ENCODE measurements at regions not wholly inside any gene's neighbourhood (a gene's known extent, or its start where the extent isn't known, plus 50 kb on each side); places are given as distances from the start of the nearest gene placed in this dataset.

GRCh38 chr3:103589770-103590169 lies 1155.0 kb downstream of the ZPLD1 start:
- Mint-ChIP-seq H3K36me3 (peaks cover 7% of the 10 kb centered on the region), H3K4me3 (no peak overlapping the region), H3K4me1 (no peaks in the 10 kb centered on the region), H3K27me3 (ENCODE audit: low read depth in 2 of 2) (no peaks in the 10 kb centered on the region), H3K27ac (no peak overlapping the region), H3K9me3 (peaks cover 9 to 14% of the 10 kb centered on the region in 2 donors)
- no peaks in the 10 kb centered on the region for H3K9me3 ChIP-seq (ENCODE audit: control insufficient read depth, insufficient read depth, low read length)
- WGBS (ENCODE audit: insufficient coverage) = 100% methylated on average over 2 of the region's 2 CpGs
- ATAC-seq (no peak), DNase-seq (no peak)
- no peak for TF ChIP-seq CTCF (IDR thresholded peaks at IDR 0.05)
- no peaks in the 10 kb centered on the region for H3K4me1 ChIP-seq (ENCODE audit: control insufficient read depth, insufficient read depth, low read length)
- no peaks in the 10 kb centered on the region for H3K27me3 ChIP-seq (ENCODE audit: control insufficient read depth, insufficient read depth, low read length)
- H3K36me3 ChIP-seq (ENCODE audit: control insufficient read depth, insufficient read depth, low read length) = no peaks in the 10 kb centered on the region
- no peak overlapping the region for H3K27ac ChIP-seq (ENCODE audit: low read length)
- H3K4me3 ChIP-seq (ENCODE audit: low read length) = no peak overlapping the region
- intact Hi-C loops (cut with micrococcal nuclease) = no loop called here

GRCh38 chr3:103600844-103601243 lies 1166.0 kb downstream of the ZPLD1 start:
- Mint-ChIP-seq H3K4me3 (no peak overlapping the region), H3K4me1 (no peaks in the 10 kb centered on the region), H3K27ac (no peak overlapping the region), H3K9me3 (peaks cover 6 to 9% of the 10 kb centered on the region in 2 donors), H3K36me3 (no peaks in the 10 kb centered on the region), H3K27me3 (ENCODE audit: low read depth in 2 of 2) (no peaks in the 10 kb centered on the region)
- Histone ChIP-seq H3K27me3 (ENCODE audit: control insufficient read depth, insufficient read depth, low read length) (no peaks in the 10 kb centered on the region), H3K4me1 (ENCODE audit: control insufficient read depth, insufficient read depth, low read length) (no peaks in the 10 kb centered on the region), H3K27ac (ENCODE audit: low read length) (no peak overlapping the region), H3K9me3 (ENCODE audit: control insufficient read depth, insufficient read depth, low read length) (no peaks in the 10 kb centered on the region), H3K4me3 (ENCODE audit: low read length) (no peak overlapping the region), H3K36me3 (ENCODE audit: control insufficient read depth, insufficient read depth, low read length) (no peaks in the 10 kb centered on the region)
- 67% methylated on average over 1 of the region's 1 CpG for WGBS (ENCODE audit: insufficient coverage)
- intact Hi-C loops (cut with micrococcal nuclease) = no loop called here
- ATAC-seq (no peak), DNase-seq (no peak)
- no peak for TF ChIP-seq CTCF (IDR thresholded peaks at IDR 0.05)

GRCh38 chr3:103601666-103602065 lies 1166.9 kb downstream of the ZPLD1 start:
- Histone ChIP-seq H3K27me3 (ENCODE audit: control insufficient read depth, insufficient read depth, low read length) (no peaks in the 10 kb centered on the region), H3K27ac (ENCODE audit: low read length) (no peak overlapping the region), H3K36me3 (ENCODE audit: control insufficient read depth, insufficient read depth, low read length) (no peaks in the 10 kb centered on the region), H3K9me3 (ENCODE audit: control insufficient read depth, insufficient read depth, low read length) (no peaks in the 10 kb centered on the region), H3K4me3 (ENCODE audit: low read length) (no peak overlapping the region), H3K4me1 (ENCODE audit: control insufficient read depth, insufficient read depth, low read length) (no peaks in the 10 kb centered on the region)
- ATAC-seq (no peak), DNase-seq (no peak)
- Mint-ChIP-seq H3K36me3 (no peaks in the 10 kb centered on the region), H3K4me1 (no peaks in the 10 kb centered on the region), H3K4me3 (no peak overlapping the region), H3K9me3 (peaks cover 3 to 12% of the 10 kb centered on the region in 2 donors), H3K27ac (no peak overlapping the region), H3K27me3 (ENCODE audit: low read depth in 2 of 2) (no peaks in the 10 kb centered on the region)
- no peak for TF ChIP-seq CTCF (IDR thresholded peaks at IDR 0.05)
- WGBS (ENCODE audit: insufficient coverage) = 38% methylated on average over 1 of the region's 1 CpG
- intact Hi-C loops (cut with micrococcal nuclease) = no loop called here

GRCh38 chr3:103609472-103609871 lies 1174.7 kb downstream of the ZPLD1 start:
- no peak overlapping the region for H3K27ac Mint-ChIP-seq
- WGBS (ENCODE audit: insufficient coverage) = 100% methylated on average over 1 of the region's 2 CpGs
- H3K4me1 Mint-ChIP-seq = no peaks in the 10 kb centered on the region
- Histone ChIP-seq H3K4me1 (ENCODE audit: control insufficient read depth, insufficient read depth, low read length) (no peaks in the 10 kb centered on the region), H3K27me3 (ENCODE audit: control insufficient read depth, insufficient read depth, low read length) (no peaks in the 10 kb centered on the region), H3K36me3 (ENCODE audit: control insufficient read depth, insufficient read depth, low read length) (no peaks in the 10 kb centered on the region), H3K9me3 (ENCODE audit: control insufficient read depth, insufficient read depth, low read length) (no peaks in the 10 kb centered on the region), H3K27ac (ENCODE audit: low read length) (no peak overlapping the region), H3K4me3 (ENCODE audit: low read length) (no peak overlapping the region)
- DNase-seq (no peak), ATAC-seq (no peak)
- peaks cover 7 to 11% of the 10 kb centered on the region in 2 donors for H3K9me3 Mint-ChIP-seq
- no peaks in the 10 kb centered on the region for H3K27me3 Mint-ChIP-seq (ENCODE audit: low read depth in 2 of 2)
- intact Hi-C loops (cut with micrococcal nuclease) = no loop called here
- no peak for TF ChIP-seq CTCF (IDR thresholded peaks at IDR 0.05)
- H3K36me3 Mint-ChIP-seq = no peaks in the 10 kb centered on the region
- H3K4me3 Mint-ChIP-seq = no peak overlapping the region
